ENCODE measurements at regions not wholly inside any gene's neighbourhood (a gene's known extent, or its start where the extent isn't known, plus 50 kb on each side); places are given as distances from the start of the nearest gene placed in this dataset.

DNA sequence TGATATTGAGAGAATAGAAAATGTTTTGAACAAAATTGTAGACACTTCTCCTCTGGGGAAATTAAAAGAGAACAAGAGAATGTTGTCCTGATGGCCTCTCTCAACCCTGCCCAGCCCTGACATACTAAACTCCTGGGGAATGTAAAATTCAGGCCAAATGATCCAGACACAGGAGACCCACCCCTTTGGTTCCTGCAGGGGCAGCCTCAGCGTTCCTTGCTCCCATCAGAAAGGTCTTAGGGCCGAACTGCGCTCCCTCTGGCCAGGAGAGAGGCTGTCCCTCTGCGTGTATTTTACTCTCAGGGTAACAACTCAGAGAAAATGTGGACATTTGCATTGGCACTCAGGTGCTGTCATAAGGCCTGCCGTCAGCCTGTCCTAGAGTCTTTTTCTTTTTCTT is 616.3 kb upstream of the KLF4 start:
- TF ChIP-seq CTCF (IDR thresholded peaks at IDR 0.05; ENCODE audit: insufficient read depth, low read depth, low read length) (no peak), EZH2 (IDR thresholded peaks at IDR 0.05; ENCODE audit: insufficient read depth, low read length) (no peak)

Data from astrocyte (in vitro differentiated cells and primary cell).